Middle frontal gyrus (tissue), 1 donor: ENCODE measurements at regions not wholly inside any gene's neighbourhood (a gene's known extent, or its start where the extent isn't known, plus 50 kb on each side); places are given as distances from the start of the nearest gene placed in this dataset.

ENCODE experiments used
- DNase-seq: peaks from one replicate; pipeline ENCODE4 v3.0.0-alpha.2; 2015; ENCODE audit warnings: low spot score; ENCODE audit errors: extremely low spot score

DNA sequence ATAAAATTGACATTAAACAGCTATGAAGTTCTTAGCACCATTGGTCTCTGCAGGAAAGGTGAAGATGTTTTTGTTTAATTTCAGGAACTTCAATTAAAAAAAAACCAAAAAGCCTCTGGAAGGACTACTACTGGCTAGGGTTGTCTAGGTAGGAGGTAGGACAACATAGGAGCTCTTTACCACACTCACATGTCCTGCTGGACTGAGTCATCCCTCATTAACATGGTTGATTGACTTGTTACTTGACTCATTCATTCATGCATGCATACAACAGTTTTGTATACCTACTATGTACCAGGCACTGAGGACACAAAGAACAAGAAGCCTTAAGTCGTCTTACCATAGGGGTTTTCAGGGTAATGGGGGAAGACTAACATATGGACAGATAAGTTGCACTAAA lies 216.9 kb upstream of the ARHGAP20 start:
- DNase-seq: no peak

DNA sequence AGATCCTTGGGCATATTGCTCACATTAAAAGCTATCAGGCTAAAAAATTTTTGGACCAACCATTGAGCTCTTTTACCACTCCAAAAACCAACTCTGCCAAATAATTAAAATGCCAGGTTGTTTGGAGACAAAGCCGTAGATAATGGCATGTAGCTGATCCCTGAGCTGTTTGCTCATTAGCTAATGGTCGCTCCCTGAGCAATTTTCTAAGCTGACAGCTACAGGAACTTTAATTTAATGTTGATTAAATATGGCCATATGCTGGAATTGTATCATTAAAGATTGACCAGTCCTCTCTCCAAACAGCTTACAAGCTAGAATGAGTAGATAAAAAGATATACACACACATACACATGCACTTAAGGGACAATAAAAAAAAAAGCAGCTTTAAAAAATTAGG lies 216.2 kb upstream of the ARHGAP20 start:
- no peak for DNase-seq

GRCh38 chr11:110921742-110922521 lies 209.7 kb upstream of the ARHGAP20 start:
- DNase-seq: peak; percentile 43

- DNase-seq: no peak
Observed at GRCh38 chr11:110919241-110919922, 207.1 kb upstream of the ARHGAP20 start.

GRCh38 chr11:110918351-110918750 lies 206.1 kb upstream of the ARHGAP20 start:
- DNase-seq: no peak

- no peak for DNase-seq
Observed at GRCh38 chr11:110912437-110912836, 200.2 kb upstream of the ARHGAP20 start.

GRCh38 chr11:110910384-110910783 lies 198.1 kb upstream of the ARHGAP20 start:
- DNase-seq: no peak

- DNase-seq: no peak
Observed at GRCh38 chr11:110909336-110909735, 197.1 kb upstream of the ARHGAP20 start.

- no peak for DNase-seq
Observed at GRCh38 chr11:110908401-110909105, 196.3 kb upstream of the ARHGAP20 start.

DNA sequence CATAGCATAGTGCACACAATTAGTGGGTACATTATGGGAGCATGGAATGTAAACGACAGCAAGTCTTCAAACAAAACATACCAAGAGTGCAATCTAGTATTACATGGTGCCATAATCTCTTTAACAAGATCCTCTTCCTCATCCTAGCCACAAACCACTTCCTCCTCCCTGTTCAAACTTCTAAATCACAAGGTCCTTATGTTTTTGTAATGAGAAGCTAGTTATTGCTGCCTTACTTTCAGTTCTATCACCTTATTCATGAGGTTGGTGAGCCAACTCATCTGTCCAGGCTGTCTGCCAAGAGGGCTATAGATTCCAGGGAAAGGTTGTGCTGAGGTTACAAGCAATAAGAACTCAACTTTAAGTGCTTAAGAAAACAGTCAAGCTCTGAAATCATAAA lies 195.4 kb upstream of the ARHGAP20 start:
- no peak for DNase-seq

GRCh38 chr11:110903830-110904229 lies 191.6 kb upstream of the ARHGAP20 start:
- no peak for DNase-seq

- DNase-seq: no peak
Observed at GRCh38 chr11:110903378-110903777, 191.1 kb upstream of the ARHGAP20 start.

GRCh38 chr11:110901441-110901840 lies 189.2 kb upstream of the ARHGAP20 start:
- DNase-seq: no peak

DNA sequence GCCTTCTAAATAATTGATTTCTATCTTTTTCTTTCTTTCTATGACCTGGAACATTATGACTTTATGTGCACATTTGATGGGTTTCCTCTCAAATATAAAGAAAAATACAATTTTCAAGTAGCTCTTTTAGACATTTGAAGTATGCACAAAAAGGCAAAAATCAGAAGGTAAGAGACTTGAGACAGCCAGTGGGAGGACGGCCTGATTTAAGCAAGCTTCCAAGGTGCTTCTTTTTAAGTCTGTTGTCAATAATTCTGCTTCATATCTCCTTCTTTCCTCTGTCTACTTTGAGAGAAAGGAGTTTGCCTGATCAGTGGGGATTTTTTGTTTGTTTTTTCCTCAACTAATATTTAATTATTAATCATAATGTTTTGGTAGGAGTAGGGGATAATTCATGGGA lies 188.2 kb upstream of the ARHGAP20 start:
- DNase-seq: no peak

DNA sequence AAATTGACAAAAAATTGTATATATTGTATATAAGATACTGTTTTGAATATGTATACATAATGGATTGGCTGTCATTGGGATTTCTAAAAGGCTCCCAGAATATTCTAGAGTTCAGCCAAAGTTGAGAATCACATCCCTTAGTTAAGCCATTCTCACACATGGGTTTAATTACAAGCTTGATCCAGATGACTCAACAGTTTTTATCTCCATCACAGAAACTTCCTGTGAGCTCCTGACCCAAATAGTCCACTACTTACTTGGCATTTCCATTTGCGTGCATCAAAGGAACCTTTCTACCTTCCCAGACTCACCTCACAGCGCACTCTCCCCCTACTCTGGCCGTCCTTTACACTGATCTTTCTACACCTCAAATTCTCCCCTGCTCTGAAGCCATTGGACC lies 184.8 kb upstream of the ARHGAP20 start:
- no peak for DNase-seq

DNA sequence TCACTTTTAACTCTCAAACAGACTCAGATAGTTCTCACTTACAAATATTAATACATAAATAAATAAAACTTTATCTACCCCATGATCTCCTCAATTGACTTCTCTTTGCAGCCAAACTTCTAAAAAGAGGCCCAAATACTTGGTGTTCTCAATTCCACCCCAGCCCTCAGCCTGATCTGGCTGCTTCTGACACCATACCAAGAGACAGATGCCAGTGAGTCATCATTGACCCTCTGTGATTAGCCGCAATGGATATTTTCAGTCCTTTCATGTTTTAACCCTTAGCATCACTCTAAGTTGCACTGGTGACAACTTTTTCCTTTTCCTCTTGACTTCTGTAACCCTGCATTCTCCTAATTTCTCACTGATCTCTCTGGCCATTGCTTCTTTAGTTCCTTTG lies 184.1 kb upstream of the ARHGAP20 start:
- DNase-seq: no peak

- no peak for DNase-seq
Observed at GRCh38 chr11:110894224-110894623, 182.0 kb upstream of the ARHGAP20 start.

DNA sequence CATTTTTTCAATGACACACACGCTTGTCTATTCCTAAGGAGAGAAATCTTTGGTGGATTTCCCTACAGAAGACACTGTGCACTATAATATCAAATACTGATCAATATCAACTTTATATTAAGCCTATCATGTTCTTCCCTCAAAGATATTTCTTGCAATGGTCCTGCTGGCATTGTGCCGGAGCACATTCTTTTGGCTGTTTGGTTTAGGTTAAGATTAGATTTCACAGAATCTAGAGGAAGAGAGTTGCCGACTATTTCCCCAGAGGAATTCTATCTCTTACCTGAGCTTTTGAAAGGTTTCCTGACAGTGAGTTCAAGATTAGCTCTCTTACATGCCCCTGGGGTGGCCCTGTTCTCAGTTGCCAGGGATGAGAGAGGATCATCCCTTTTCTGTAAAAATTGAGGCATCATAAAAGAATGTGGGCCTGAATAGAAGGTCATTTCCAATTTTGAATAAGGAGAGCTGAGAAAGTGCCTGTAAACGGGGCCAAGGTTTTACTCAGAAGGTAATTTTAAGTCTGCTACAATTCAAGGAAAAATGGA lies 180.6 kb upstream of the ARHGAP20 start:
- DNase-seq: no peak

- no peak for DNase-seq
Observed at GRCh38 chr11:110891411-110891810, 179.2 kb upstream of the ARHGAP20 start.

DNA sequence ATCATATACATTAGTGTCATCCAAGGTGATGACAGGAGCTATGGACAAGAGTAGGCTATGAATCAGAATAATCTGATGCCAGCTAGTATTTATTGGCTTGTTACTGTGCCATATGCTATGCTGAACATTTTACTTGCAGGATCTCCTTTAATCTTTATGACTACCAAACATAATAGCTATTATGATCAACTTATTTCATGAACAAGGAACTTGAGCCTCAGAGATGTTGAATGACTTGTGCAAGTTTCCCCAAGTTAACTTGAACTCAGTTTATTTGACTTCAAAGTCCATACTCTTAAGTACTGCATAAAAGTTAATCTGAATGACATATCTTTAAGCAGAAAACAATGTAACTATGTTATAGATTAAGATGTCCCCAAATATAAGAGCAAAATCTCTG lies 178.8 kb upstream of the ARHGAP20 start:
- no peak for DNase-seq

GRCh38 chr11:110886288-110886970 lies 174.2 kb upstream of the ARHGAP20 start:
- no peak for DNase-seq
